Lung (tissue), 11 donors: ENCODE measurements at regions not wholly inside any gene's neighbourhood (a gene's known extent, or its start where the extent isn't known, plus 50 kb on each side); places are given as distances from the start of the nearest gene placed in this dataset.

Experiments
- ATAC-seq: fragments of 200-7000 bp; cut with Tn5 transposase; one replicate; pipeline ENCODE4 v1.9.1; 2020; ENCODE audit warnings: moderate number of reproducible peaks; ENCODE audit not compliant: insufficient read depth, low FRiP score
- DNase-seq, 3 donors: peaks; one replicate each; pipeline ENCODE4 v3.0.0-alpha.2; 2013 to 2017
- H3K27ac ChIP-seq, 2 donors: one replicate each; pipeline ENCODE4 v1.5.1; 2013; ENCODE audit warnings: mild to moderate bottlenecking in 2 of 2, moderate library complexity in 2 of 2, control low read depth in 1 of 2, inconsistent platforms in 1 of 2, low read depth in 1 of 2, low read length in 1 of 2
- H3K27me3 ChIP-seq, 3 donors: one replicate each; pipeline ENCODE4 v1.5.1; 2013; ENCODE audit warnings: low read length in 2 of 3; ENCODE audit not compliant: control insufficient read depth in 3 of 3, insufficient read depth in 3 of 3
- H3K36me3 ChIP-seq, 4 donors: one replicate each; pipeline ENCODE4 v1.5.1; 2013; ENCODE audit warnings: low read length in 4 of 4, mild to moderate bottlenecking in 1 of 4, moderate library complexity in 1 of 4; ENCODE audit not compliant: control insufficient read depth in 4 of 4, insufficient read depth in 4 of 4
- H3K4me1 ChIP-seq, 5 donors: one replicate each; pipeline ENCODE4 v1.5.1; 2013; ENCODE audit warnings: low read length in 5 of 5, mild to moderate bottlenecking in 2 of 5, moderate library complexity in 1 of 5; ENCODE audit not compliant: control insufficient read depth in 5 of 5, insufficient read depth in 5 of 5
- H3K4me3 ChIP-seq: one replicate; pipeline ENCODE4 v1.5.1; 2013; ENCODE audit warnings: mild to moderate bottlenecking, control low read depth, moderate library complexity
- H3K9ac ChIP-seq, 2 donors: one replicate each; pipeline ENCODE4 v1.5.1; 2013; ENCODE audit warnings: low read length in 2 of 2, control low read depth in 1 of 2; ENCODE audit not compliant: insufficient read depth in 1 of 2
- H3K9me3 ChIP-seq, 4 donors: one replicate each; pipeline ENCODE4 v1.5.1; 2013; ENCODE audit warnings: low read length in 3 of 4, mild to moderate bottlenecking in 1 of 4, moderate library complexity in 1 of 4; ENCODE audit not compliant: control insufficient read depth in 4 of 4, insufficient read depth in 3 of 4
- CTCF ChIP-seq: IDR thresholded peaks from 2 replicates; pipeline ENCODE4 v1.5.1; 2012; ENCODE audit warnings: mild to moderate bottlenecking; ENCODE audit errors: control extremely low read depth, extremely low read depth
- WGBS, 2 donors: extraction: QIAGEN DNeasy Blood & Tissue Kit; methylation state at CpG; one replicate each; pipeline ENCODE4 v1.1.7; 2013; 5-methylcytosine and 5-hydroxymethylcytosine counted together
- donor health status: control.
- donor health status: control.
- donor health status: Bipolar disorder and iron deficiency.
- donor health status: healthy.
- donor health status: DM: yes; HTN: yes; CAD: no.

- Histone ChIP-seq H3K27ac (no peak overlapping the region), H3K9me3 (peaks cover 0 to 6% (median 3%) of the 10 kb centered on the region in 4 donors), H3K27me3 (no peaks in the 10 kb centered on the region), H3K9ac (no peak overlapping the region), H3K36me3 (no peaks in the 10 kb centered on the region), H3K4me1 (no peaks in the 10 kb centered on the region), H3K4me3 (no peak overlapping the region)
- no peak for TF ChIP-seq CTCF
- ATAC-seq (no peak), DNase-seq (no peak)
- WGBS, 2 donors, result 69 to 81% methylated on average over 1 of the region's 1 CpG
Measured at GRCh38 chr6:121912905-121913304, 477.5 kb downstream of the GJA1 start.

GRCh38 chr6:121917263-121917829, 481.9 kb downstream of the GJA1 start:
- no peak overlapping the region for H3K9ac ChIP-seq
- H3K27ac ChIP-seq, result no peak overlapping the region
- no peaks in the 10 kb centered on the region for H3K36me3 ChIP-seq
- H3K27me3 ChIP-seq, result no peaks in the 10 kb centered on the region
- no peak overlapping the region for H3K4me3 ChIP-seq
- ATAC-seq (peak; percentile 58), DNase-seq (no peak)
- H3K4me1 ChIP-seq, result no peaks in the 10 kb centered on the region
- 69 to 79% methylated on average over 3 of the region's 3 CpGs for WGBS, 2 donors
- TF ChIP-seq CTCF, result no peak
- no peaks in the 10 kb centered on the region for H3K9me3 ChIP-seq

- Histone ChIP-seq H3K27ac (no peak overlapping the region), H3K4me1 (no peaks in the 10 kb centered on the region), H3K4me3 (no peak overlapping the region), H3K9me3 (no peaks in the 10 kb centered on the region), H3K36me3 (no peaks in the 10 kb centered on the region), H3K9ac (no peak overlapping the region), H3K27me3 (no peaks in the 10 kb centered on the region)
- no peak for TF ChIP-seq CTCF
- ATAC-seq (peak; percentile 13), DNase-seq (no peak)
- 62 to 80% methylated on average over 1 of the region's 1 CpG for WGBS, 2 donors
Measured at GRCh38 chr6:121917834-121918559, 481.5 kb upstream of the HSF2 start.
